GM19452 (cell line): ENCODE measurements at regions not wholly inside any gene's neighbourhood (a gene's known extent, or its start where the extent isn't known, plus 50 kb on each side); places are given as distances from the start of the nearest gene placed in this dataset.
"Not testable (repeated sequence)": the region's sequence is repeated elsewhere in the genome, so short reads cannot be mapped to it uniquely, and the experiment has no call there.

Experiments used
- ATAC-seq: cut with Tn5 transposase; IDR thresholded peaks from one replicate; pipeline ENCODE4 v1.9.1; 2021; ENCODE audit not compliant: unreplicated experiment

DNA sequence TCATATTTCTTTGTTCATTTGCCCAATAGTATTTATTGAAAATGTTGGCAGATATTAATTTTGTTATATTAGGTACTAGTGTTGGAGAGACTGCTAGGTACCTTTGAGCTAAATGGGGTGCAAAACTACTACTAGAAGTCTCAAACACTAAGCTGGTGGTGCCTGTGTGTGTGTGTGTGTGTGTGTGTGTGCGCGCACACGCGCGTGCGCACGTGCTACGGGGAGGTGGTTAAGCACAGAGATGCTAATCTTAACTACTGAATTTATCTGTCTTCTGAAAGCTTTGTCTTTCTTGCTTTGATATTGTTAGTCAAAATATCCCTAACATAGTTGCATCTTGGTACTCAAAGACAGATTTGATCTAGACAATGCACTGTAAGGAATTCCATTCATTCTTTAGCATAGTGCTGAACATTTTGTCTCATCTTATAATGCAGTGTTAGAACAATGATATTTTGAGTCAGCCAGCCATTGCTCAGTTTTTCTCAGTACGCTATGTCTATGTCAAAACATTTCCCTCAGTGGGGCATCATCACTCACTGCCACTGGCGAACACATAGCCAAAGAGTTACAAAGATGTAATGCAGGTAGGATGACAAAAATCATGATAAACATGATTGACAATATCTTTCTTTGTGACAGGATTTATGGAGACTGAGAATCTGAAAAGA lies 396.0 kb upstream of the RGPD4 start:
- ATAC-seq, result no peak

DNA sequence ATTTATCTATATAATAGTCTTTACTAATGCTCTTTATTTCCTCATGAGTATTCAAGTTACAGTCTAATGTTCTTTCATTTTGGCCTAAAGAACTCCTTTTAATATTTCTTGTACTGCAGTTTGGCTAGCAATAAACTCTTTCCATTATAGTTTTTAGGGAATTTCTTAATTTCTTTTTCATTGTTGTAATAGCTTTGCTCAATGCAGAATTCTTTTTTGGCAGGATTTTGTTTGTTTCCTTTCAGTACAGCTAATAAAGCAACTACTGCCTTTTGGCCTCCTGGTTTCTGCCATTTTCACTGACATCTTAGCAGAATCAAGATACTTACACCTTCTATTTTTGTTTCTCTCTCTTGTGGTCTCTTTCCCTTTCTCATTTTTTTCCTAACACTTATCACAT lies 390.4 kb upstream of the RGPD4 start:
- no peak for ATAC-seq

DNA sequence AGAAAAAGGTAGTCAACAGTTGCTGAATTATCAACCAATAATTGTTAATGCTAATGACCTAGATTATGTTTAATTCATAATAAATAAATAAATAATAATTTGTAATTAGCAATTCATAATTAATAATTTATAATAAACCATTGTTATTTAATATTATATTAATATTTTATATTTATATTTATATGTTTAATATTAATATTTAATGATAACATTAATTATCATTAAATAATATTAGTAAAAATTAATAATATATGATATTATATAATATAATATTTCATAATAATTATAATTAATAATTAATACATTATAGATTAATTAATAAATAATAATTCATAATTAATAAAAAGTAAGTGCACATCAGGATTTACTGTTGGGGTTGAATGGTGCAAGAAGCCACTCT lies 389.4 kb upstream of the RGPD4 start:
- ATAC-seq, result no peak

DNA sequence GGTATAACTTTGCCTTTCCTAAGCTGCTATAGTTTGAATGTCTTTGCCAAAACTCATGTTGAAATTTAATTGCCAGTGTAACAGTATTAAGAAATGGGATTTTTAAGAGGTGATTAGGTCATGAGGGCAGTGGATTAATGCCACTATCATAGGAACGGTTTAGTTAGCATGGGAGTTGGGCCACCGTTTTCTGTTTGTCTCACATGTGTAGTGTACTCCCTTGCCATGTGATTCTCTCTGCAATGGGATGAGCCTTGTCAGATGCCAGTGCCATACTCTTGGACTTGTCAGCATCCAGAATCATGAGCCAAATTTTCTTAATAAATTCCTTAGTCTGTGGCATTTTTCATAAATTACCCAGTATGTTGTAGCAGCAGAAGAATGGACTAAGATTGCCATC lies 388.9 kb upstream of the RGPD4 start:
- no peak for ATAC-seq

DNA sequence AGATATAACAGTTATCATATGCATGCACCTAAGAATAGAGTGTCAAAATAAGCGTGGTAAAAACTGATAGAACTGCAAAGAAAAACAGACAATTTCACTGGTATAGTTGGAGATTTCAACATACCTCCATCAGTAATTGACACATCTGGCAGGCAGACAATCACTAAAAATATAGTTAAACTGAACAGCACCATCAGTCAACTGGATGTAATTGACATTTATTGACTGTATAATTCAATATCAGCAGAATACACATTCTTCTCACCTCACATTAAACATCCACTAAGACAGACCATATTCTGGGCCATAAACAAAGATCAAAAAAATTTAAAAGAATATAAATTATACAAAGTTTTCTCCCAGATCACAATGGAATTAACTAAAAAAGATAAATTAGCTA lies 378.5 kb upstream of the RGPD4 start:
- no peak for ATAC-seq

DNA sequence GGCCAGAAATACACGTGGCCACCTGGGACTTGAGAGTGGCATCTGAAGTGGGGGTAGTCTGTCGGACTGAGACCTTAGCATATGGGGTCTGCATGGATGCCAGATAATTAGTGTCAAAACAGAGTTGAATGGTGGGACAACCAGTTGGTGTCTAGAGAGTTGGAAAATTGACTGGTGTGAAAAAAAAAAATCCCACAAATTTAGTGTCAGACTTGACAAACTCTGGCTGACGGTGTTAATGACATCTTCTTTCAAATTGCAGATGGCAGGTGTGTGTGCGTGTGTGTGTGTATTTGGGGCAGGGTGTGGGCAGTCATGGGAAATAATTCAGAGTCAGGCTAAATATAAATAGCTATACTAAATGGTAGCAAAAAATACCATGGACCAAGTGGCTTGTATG lies 365.4 kb upstream of the RGPD4 start:
- ATAC-seq, result no peak

DNA sequence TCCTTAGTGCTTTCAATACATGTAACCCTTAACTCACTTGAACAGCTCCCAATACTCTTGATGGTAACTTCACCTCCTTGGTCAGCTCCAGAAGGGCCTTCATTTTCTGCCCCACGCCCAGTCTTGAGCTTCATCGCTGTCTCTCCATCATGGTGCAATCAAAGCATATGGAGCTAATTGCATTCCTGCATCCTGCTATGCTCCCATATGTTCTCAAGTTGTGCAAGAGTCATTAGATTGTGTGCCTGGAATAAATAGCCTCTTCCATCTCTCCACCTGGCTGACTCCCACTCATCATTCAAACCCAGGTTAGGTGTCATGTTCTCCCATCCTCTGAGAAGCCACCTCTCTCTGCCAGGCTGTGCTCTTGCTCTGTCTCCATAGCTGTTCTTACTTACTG lies 364.5 kb upstream of the RGPD4 start:
- no peak for ATAC-seq

DNA sequence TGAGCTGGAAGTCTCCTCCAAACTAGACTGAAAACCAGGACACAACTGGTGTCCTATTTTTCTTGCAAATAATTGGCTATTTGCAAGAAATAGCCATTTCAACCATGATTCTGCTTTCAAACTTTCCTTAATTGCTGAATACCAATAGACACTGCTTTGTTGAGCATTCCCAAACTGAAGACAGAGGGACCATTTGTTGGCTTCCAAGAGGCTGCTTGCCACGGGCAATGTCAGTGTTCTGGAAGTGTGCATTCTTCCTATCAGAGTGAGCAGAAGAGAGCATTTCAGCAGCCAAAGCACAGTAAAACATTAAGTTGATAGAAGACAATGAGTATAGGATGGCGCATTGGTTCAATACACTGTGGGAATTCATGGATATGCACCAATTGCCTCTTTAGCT lies 360.5 kb upstream of the RGPD4 start:
- ATAC-seq, result no peak

DNA sequence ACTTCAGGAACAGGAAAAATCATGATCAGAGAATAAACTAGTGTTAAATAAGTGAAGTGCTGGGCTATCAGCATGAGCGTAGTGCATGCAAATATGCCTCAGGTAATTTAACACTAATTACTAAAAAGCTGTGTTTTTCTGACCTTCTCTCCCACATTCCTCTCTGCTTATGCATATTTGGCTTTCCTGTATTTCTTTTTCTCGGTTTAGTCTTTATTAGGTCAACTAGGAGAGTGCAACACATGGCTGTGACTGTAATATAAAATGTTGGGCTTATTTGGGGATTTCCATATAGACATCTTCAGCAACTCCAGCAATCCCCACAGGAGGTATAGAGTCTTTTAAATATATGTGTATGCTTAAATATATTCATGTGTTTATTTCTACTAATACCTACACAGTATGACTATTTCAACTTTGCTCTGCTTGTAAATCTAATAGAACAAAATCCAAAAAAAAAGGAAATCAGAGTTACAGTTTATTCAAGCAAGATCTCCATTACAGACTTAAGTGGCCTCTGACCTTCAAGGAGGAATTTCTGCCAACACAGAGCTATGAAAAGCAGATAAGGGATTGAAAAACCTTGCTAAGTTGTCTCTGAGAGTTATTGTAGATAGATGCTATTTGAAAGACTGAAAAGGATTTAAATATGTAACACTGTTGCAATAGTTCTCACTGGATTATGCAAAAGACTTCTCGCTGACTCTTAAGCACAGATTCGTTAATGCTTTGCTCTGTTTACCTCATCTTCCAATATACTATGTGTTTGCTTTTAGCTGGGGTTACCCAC lies 359.5 kb upstream of the RGPD4 start:
- no peak for ATAC-seq

DNA sequence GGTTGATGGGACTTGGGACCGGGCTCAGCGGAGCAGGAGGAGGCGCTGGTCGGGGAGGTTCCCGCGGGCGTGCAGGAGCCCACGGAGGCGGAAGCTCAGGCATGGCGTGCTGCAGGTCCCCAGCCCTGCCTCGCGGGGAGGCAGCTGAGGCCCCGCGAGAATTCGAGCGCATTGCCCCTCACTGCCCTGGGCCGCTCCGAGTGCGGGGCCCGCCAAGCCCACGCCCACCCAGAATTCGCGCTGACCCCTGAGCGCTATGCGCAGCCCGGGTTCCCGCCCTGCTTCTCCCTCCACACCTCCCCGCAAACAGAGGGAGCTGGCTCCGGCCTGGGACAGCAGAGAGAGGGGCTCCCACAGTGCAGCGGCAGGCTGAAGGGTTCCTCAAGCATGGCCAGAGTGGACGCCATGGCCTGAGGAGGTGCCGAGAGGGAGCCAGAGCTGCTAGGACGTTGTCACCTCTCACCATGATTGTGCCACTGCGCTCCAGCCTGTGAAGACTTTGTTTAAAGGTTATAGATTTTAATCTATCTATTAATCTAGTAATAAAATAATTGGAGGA lies 357.2 kb upstream of the RGPD4 start:
- no peak for ATAC-seq

DNA sequence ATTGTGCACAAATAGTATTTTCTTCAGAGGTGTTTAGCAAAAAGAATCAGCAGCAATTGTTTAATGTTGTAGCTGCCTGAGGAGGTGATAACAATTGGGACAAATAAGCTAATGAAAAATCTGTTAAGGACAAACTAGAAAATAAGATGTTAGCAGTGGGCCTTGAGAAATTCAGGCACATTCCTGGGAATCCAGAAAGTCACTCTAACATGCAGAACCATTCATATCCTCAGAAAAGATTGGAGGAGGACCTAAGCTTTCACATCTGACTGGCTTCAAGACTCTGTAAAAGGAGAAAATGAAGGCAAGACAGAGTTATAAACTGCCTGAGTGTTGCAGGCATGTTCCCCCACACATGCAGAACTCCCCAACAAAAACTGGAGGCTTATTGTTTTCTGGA lies 353.5 kb upstream of the RGPD4 start:
- no peak for ATAC-seq

DNA sequence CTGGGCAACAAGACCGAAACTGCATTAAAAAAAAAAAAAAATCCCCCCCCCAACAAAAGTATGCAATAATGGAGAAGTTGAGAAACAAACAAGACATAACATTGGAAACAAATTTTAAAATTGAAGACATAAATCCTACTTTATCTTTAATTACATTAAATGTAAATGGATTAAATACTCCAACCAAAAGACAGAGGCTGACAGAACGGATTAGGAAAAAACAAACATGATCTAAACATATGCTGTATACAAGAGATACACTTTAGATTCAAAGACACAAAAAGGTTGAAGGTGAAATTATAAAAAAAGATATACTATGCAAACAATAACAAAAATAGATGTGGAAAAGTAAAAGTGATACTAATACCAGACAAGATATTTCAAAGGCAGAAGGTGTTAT lies 350.8 kb upstream of the RGPD4 start:
- no peak for ATAC-seq

DNA sequence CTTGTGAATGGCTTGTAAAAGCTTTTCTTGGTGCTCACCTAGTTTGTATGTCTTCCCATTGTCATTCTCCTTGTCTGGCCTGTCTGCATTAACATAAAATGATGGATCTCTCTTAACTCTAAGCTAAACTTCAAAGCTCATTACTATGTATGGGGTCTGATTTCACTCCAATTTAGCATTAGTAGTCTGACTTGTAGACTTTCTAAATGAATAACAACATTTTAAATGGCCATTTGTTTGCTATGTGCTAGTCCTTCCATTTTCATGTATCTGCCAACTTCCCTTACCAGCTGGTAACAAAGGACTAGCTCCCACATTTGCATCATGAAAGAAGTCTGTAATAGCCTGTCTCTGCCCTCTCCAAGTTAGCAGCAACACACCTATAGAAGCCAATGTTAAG lies 324.2 kb upstream of the RGPD4 start:
- no peak for ATAC-seq

DNA sequence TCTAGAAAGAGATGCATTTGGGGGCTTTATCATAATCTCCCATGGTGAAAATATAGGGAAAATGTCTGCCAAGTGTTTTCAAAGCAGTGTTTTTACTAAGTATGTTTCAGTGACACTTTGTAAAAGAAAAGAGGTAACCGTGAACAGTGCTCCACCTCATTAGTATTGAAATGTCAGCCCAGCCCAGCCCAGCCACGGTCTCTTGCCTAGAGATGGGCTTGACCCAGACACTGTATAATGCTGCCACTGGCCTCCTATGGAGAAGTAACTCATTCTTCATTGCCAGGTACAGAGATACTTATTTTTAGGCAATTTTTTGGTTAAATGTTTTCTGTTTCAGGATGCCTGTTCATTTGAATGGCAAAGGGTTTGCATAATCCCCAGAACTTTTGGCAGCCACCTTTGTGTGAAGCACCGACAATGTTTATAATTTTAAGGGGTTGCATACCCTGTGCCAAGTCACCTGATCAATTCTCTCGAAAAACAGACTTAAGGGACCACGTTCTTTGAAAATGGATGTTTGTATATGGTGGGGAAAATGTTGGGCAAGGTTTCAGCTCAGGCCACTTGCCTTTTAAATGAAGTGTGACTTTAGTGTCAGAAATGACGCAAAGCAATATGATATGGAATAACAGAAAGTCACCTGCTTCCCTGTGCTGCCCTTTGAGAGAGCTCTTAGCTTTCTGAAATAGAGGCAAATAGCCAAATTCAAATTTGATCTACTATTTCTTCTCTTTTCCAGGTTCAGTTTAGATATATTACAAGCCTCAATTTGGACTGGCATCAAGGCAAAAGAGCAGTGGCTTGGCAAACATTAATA lies 314.5 kb upstream of the RGPD4 start:
- ATAC-seq, result no peak

DNA sequence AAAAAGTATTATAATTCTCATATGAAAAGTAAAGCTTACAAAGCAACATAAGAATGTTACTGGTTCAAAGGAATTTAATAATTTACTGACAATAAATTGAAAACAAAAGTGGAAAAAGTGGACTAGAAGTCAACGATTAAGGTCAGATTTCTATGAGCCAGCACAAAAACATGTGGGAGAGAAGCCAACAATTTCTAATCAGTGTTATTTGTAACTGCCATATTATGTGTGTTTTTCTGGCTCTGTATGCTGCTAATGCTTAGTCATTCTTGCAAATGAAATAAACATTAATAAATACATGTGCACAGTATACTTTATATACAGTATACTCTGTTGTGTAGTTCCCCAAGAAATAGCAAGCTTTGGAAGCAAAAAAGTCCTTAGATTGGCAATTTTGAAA lies 301.3 kb upstream of the RGPD4 start:
- ATAC-seq, result no peak

DNA sequence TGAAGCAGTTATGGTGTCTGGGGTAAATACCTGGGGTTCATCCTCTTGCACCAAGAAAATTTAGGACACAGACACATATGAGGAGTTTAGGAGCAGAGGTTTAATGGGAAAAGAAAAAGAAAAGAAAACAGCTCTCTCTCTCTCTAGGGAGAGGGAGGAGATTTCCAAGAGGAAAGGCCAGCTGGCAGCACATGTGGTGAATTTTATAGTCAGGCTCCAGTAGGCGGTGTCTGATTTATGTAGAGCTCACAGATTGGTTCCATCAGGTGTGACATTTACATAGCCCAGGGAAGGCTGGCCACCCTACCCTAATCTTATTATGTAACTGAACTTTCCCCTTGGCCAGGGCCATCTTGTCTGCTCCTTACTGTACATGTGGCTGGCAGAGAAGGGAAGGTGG lies 297.5 kb upstream of the RGPD4 start:
- ATAC-seq, result no peak

DNA sequence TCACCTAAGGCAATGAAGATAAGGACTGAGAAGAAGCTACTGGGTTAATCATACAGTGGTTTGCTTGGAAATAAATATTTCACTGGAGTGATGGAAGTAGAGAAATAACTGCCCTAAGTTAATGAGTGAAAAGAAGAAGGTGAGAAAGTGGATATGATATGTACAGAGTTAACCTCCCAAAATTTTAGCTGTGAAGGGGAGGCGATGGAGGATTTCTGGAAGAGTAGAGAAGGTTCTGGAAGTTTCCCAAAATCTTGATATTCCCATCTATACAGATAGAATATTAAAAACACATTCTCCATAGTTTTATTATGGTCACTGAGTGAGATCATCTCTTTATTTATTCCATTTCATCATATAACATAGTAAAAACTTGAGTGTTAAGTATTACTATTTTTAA lies 296.6 kb upstream of the RGPD4 start:
- no peak for ATAC-seq

DNA sequence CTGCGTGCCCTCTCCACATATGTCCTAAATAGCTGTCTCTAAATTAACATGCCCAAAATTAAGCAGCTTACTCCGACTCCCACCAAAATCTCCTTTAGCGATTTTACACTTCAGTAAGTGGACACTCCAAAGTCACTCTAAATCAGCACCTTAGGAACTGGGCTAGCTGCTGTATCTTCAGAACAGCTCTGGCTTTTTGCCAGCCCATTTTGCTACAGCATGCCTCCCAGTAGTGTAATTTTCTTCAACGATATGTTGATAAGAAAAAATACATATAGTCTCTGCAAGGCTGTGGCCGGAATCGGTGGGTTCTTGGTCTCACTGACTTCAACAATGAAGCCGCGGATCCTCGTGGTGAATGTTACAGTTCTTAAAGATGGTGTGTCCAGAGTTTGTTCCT lies 291.8 kb upstream of the RGPD4 start:
- no peak for ATAC-seq

DNA sequence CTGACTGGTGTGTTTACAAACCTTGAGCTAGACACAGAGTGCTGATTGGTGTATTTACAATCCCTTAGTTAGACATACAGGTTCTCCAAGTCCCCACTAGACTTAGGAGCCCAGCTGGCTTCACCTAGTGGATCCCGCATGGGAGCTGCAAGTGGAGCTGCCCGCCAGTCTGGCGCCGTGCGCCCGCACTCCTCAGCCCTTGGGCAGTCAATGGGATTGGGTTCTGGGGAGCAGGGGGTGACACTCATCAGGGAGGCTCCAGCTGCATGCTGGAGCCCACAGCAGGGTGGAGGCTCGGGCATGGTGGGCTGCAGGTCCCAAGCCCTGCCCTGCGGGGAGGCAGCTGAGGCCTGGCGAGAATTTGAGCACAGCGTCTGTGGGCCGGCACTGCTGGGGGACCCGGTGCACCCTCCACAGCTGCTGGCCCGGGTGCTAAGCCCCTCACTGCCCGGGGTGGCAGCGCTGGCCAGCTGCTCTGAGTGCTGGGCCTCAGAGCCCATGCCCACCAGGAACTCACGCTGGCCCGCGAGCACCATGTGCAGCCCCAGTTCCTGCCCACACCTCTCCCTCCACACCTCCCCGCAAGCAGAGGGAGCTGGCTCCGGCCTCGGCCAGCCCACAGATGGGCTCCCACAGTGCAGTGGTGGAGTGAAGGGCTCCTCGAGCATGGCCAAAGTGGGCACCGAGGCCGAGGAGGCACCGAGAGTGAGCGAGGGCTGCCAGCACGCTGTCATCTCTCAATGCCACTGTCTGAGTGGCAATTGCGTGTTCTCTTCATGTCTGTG lies 290.6 kb upstream of the RGPD4 start:
- not testable (repeated sequence) for ATAC-seq

DNA sequence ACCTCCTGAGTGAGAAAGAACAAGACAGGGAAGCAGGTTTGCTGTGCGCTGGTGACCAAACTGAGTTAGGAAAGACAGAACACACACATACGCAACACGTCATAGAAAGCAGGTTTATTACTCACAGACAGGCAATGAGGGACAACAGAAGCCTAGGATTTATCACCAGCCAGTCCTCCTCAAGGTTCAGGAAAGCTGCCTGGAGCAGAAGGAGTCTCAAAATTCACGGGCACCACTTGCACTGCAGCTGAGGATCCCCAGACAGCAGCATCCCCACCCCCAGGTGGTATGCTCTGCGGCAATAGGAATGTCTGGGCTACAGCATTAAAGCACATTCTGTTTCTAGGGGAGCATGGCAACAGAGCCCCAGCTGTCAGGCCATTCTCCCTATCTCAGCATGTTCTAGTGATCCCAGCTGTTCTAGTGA lies 284.4 kb upstream of the RGPD4 start:
- ATAC-seq, result no peak

DNA sequence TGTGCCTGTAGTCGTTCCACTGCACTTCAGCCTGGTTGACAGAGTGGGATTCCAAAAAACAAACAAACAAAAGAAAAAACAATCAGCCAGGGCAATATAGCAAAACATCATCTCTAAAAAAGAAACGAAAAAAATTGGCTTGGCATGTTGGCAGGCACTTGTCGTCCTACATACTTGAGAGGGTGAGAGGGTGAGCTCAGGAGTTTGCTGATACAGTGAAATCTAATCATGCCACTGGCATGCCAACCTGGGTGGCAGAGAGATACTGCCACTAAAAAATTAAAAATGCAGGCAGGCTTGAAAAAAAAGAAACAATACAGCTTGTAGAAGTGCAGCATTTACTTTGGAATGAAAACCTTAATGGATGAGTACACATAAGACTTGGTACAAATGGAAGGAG lies 282.9 kb upstream of the RGPD4 start:
- no peak for ATAC-seq
